ENCODE measurements at regions not wholly inside any gene's neighbourhood (a gene's known extent, or its start where the extent isn't known, plus 50 kb on each side); places are given as distances from the start of the nearest gene placed in this dataset.

- no peak for DNase-seq (ENCODE audit: low read depth in 4 of 4, low spot score in 3 of 4)
Measured at GRCh38 chr1:67991546-67991945, 58.9 kb downstream of the DIRAS3 start.

GRCh38 chr1:67988066-67988465 lies 62.4 kb downstream of the DIRAS3 start:
- no peak for DNase-seq (ENCODE audit: low read depth in 4 of 4, low spot score in 3 of 4)

- no peak for DNase-seq (ENCODE audit: low read depth in 4 of 4, low spot score in 3 of 4)
Measured at GRCh38 chr1:67987046-67987799, 63.2 kb downstream of the DIRAS3 start.

- DNase-seq (ENCODE audit: low read depth in 4 of 4, low spot score in 3 of 4) = no peak
Measured at GRCh38 chr1:67983867-67984266, 66.6 kb downstream of the DIRAS3 start.

GRCh38 chr1:67980028-67980427 lies 70.4 kb downstream of the DIRAS3 start:
- DNase-seq (ENCODE audit: low read depth in 4 of 4, low spot score in 3 of 4) = no peak

GRCh38 chr1:67979532-67979931 lies 70.9 kb downstream of the DIRAS3 start:
- DNase-seq (ENCODE audit: low read depth in 4 of 4, low spot score in 3 of 4) = no peak

- DNase-seq (ENCODE audit: low read depth in 4 of 4, low spot score in 3 of 4) = no peak
Measured at GRCh38 chr1:67978890-67979516, 71.4 kb downstream of the DIRAS3 start.

GRCh38 chr1:67977756-67978155 lies 72.7 kb downstream of the DIRAS3 start:
- DNase-seq (ENCODE audit: low read depth in 4 of 4, low spot score in 3 of 4) = no peak

GRCh38 chr1:67973051-67973450 lies 77.4 kb downstream of the DIRAS3 start:
- no peak for DNase-seq (ENCODE audit: low read depth in 4 of 4, low spot score in 3 of 4)

GRCh38 chr1:67970088-67970487 lies 80.3 kb downstream of the DIRAS3 start:
- no peak for DNase-seq (ENCODE audit: low read depth in 4 of 4, low spot score in 3 of 4)

GRCh38 chr1:67969446-67969845 lies 81.0 kb downstream of the DIRAS3 start:
- DNase-seq (ENCODE audit: low read depth in 4 of 4, low spot score in 3 of 4) = no peak

GRCh38 chr1:67966666-67967009 lies 83.8 kb downstream of the DIRAS3 start:
- DNase-seq (ENCODE audit: low read depth in 4 of 4, low spot score in 3 of 4) = no peak

GRCh38 chr1:67965995-67966665 lies 84.3 kb downstream of the DIRAS3 start:
- no peak for DNase-seq (ENCODE audit: low read depth in 4 of 4, low spot score in 3 of 4)

- DNase-seq (ENCODE audit: low read depth in 4 of 4, low spot score in 3 of 4) = no peak
Measured at GRCh38 chr1:67963263-67963662, 87.2 kb downstream of the DIRAS3 start.

GRCh38 chr1:67960766-67961165 lies 89.7 kb downstream of the DIRAS3 start:
- no peak for DNase-seq (ENCODE audit: low read depth in 4 of 4, low spot score in 3 of 4)

GRCh38 chr1:67958472-67958871 lies 92.0 kb downstream of the DIRAS3 start:
- no peak for DNase-seq (ENCODE audit: low read depth in 4 of 4, low spot score in 3 of 4)

GRCh38 chr1:67957066-67957465 lies 93.4 kb downstream of the DIRAS3 start:
- peak in 1 of 4 donors; percentile 28 for DNase-seq (ENCODE audit: low read depth in 4 of 4, low spot score in 3 of 4)

- DNase-seq (ENCODE audit: low read depth in 4 of 4, low spot score in 3 of 4) = no peak
Measured at GRCh38 chr1:67956116-67956515, 94.3 kb downstream of the DIRAS3 start.

- no peak for DNase-seq (ENCODE audit: low read depth in 4 of 4, low spot score in 3 of 4)
Measured at GRCh38 chr1:67955591-67955990, 94.8 kb downstream of the DIRAS3 start.

GRCh38 chr1:67953301-67953700 lies 97.1 kb downstream of the DIRAS3 start:
- DNase-seq (ENCODE audit: low read depth in 4 of 4, low spot score in 3 of 4) = no peak

GRCh38 chr1:67952071-67952470 lies 98.4 kb downstream of the DIRAS3 start:
- DNase-seq (ENCODE audit: low read depth in 4 of 4, low spot score in 3 of 4) = no peak

- DNase-seq (ENCODE audit: low read depth in 4 of 4, low spot score in 3 of 4) = no peak
Measured at GRCh38 chr1:67951014-67951413, 99.4 kb downstream of the DIRAS3 start.
